IMR-90 (cell line): ENCODE measurements at regions not wholly inside any gene's neighbourhood (a gene's known extent, or its start where the extent isn't known, plus 50 kb on each side); places are given as distances from the start of the nearest gene placed in this dataset.

Experiments used
- ATAC-seq: fragments of 200-7000 bp; cut with Tn5 transposase; 2 replicates; pipeline ENCODE4 v1.9.1; 2020; ENCODE audit warnings: low read depth, mild to moderate bottlenecking, moderate library complexity
- BruUV-seq: library from RNA; stranded (reverse); fragments of 400-500 nt; replicated peaks from 2 replicates; lab custom pipeline; 2021; lab: Mats Ljungman, UMichigan
- CTCF ChIA-PET: fragments of 300-600 bp; formaldehyde crosslinking; extraction: SDS; loops from one replicate; lab custom pipeline; 2021; ENCODE audit warnings: antibody characterized with exemption; lab: Yijun Ruan, JAX
- POLR2A ChIA-PET: fragments of 300-600 bp; sonication (Branson Sonifier 250); formaldehyde crosslinking; loops from one replicate; lab custom pipeline; 2022; ENCODE audit warnings: antibody characterized with exemption; ENCODE audit not compliant: unreplicated experiment; lab: Charles Lee
- DNase-seq: peaks from one replicate; pipeline ENCODE4 v3.0.0; 2013
- H2AFZ ChIP-seq: replicated peaks from 2 replicates; pipeline ENCODE3; 2013; ENCODE audit warnings: low read length, mild to moderate bottlenecking; ENCODE audit not compliant: poor library complexity
- H2AK5ac ChIP-seq: 2 replicates; pipeline ENCODE4 v1.6.1; 2013; ENCODE audit warnings: low read depth, low read length, inconsistent platforms
- H2AK9ac ChIP-seq: replicated peaks from 2 replicates; pipeline ENCODE3; 2013; ENCODE audit warnings: mild to moderate bottlenecking, low read depth, low read length, moderate library complexity; ENCODE audit not compliant: poor library complexity
- H2BK120ac ChIP-seq: 2 replicates; pipeline ENCODE4 v1.6.1; 2013; ENCODE audit warnings: low read depth, low read length, inconsistent platforms
- H2BK15ac ChIP-seq: 3 replicates; pipeline ENCODE4 v1.6.1; 2013; ENCODE audit warnings: low read depth, low read length, inconsistent platforms
- H2BK20ac ChIP-seq: 2 replicates; pipeline ENCODE4 v1.6.1; 2013; ENCODE audit warnings: low read depth, mild to moderate bottlenecking, inconsistent platforms, low read length, moderate library complexity
- H2BK5ac ChIP-seq: 2 replicates; pipeline ENCODE4 v1.6.1; 2013; ENCODE audit warnings: mild to moderate bottlenecking, low read depth, low read length, inconsistent platforms; ENCODE audit not compliant: poor library complexity, severe bottlenecking
- H3K14ac ChIP-seq: replicated peaks from 2 replicates; pipeline ENCODE4 v1.6.1; 2013; ENCODE audit warnings: low read depth, low read length, inconsistent platforms
- H3K18ac ChIP-seq: 2 replicates; pipeline ENCODE4 v1.6.1; 2013; ENCODE audit warnings: low read depth, low read length, control low read depth
- H3K23ac ChIP-seq: 2 replicates; pipeline ENCODE4 v1.6.1; 2013; ENCODE audit warnings: low read depth, low read length, inconsistent platforms
- H3K27ac ChIP-seq: 2 replicates; pipeline ENCODE4 v1.5.1; 2013; ENCODE audit warnings: mild to moderate bottlenecking, control low read depth, low read length; ENCODE audit not compliant: insufficient read depth
- H3K27me3 ChIP-seq: 2 replicates; pipeline ENCODE4 v1.6.1; 2013; ENCODE audit warnings: low read length; ENCODE audit not compliant: control insufficient read depth, insufficient read depth
- H3K36me3 ChIP-seq: 2 replicates; pipeline ENCODE4 v1.6.1; 2013; ENCODE audit warnings: low read length, mixed read lengths; ENCODE audit not compliant: control insufficient read depth, insufficient read depth
- H3K4ac ChIP-seq: 2 replicates; pipeline ENCODE4 v1.6.1; 2013; ENCODE audit warnings: low read depth, low read length, inconsistent platforms
- H3K4me1 ChIP-seq: 2 replicates; pipeline ENCODE4 v1.6.1; 2013; ENCODE audit warnings: low read length, mixed read lengths; ENCODE audit not compliant: control insufficient read depth, insufficient read depth
- H3K4me2 ChIP-seq: 2 replicates; pipeline ENCODE4 v1.6.1; 2013; ENCODE audit warnings: low read depth, mild to moderate bottlenecking, control low read depth, low read length, moderate library complexity
- H3K4me3 ChIP-seq: 2 replicates; pipeline ENCODE4 v1.5.1; 2013; ENCODE audit warnings: low read depth, mild to moderate bottlenecking, control low read depth, low read length, moderate library complexity; ENCODE audit not compliant: insufficient read depth
- H3K56ac ChIP-seq: 2 replicates; pipeline ENCODE4 v1.6.1; 2013; ENCODE audit warnings: low read length, inconsistent platforms; ENCODE audit not compliant: insufficient read depth; ENCODE audit errors: extremely low read depth
- H3K79me1 ChIP-seq, 2 experiments: 2 replicates each; pipeline ENCODE4 v1.6.1; 2013; ENCODE audit warnings: low read length in 2 of 2, inconsistent platforms in 1 of 2, low read depth in 1 of 2
- H3K9ac ChIP-seq: 2 replicates; pipeline ENCODE4 v1.6.1; 2013; ENCODE audit warnings: low read depth, low read length, control low read depth
- H3K9me1 ChIP-seq: 2 replicates; pipeline ENCODE4 v1.6.1; 2013; ENCODE audit warnings: low read length, inconsistent platforms; ENCODE audit not compliant: insufficient read depth
- H3K9me3 ChIP-seq: 2 replicates; pipeline ENCODE4 v1.6.1; 2013; ENCODE audit warnings: low read length; ENCODE audit not compliant: control insufficient read depth, insufficient read depth
- H4K20me1 ChIP-seq: 2 replicates; pipeline ENCODE4 v1.6.1; 2013; ENCODE audit warnings: low read length, inconsistent platforms; ENCODE audit not compliant: insufficient read depth
- H4K5ac ChIP-seq: 2 replicates; pipeline ENCODE4 v1.6.1; 2013; ENCODE audit warnings: mild to moderate bottlenecking, low read depth, low read length, control low read depth
- H4K8ac ChIP-seq, 2 experiments: 2 replicates each; pipeline ENCODE4 v1.6.1; 2013; ENCODE audit warnings: low read depth in 2 of 2, low read length in 2 of 2, control low read depth in 1 of 2, inconsistent platforms in 1 of 2
- H4K91ac ChIP-seq: 2 replicates; pipeline ENCODE4 v1.6.1; 2013; ENCODE audit warnings: low read depth, low read length, inconsistent platforms; ENCODE audit not compliant: insufficient read depth
- MAFK ChIP-seq: IDR thresholded peaks from 2 replicates; pipeline ENCODE4 v1.6.1; 2012; ENCODE audit warnings: low read depth, low read length, improper control_type of control experiment
- MXI1 ChIP-seq: IDR thresholded peaks from 2 replicates; pipeline ENCODE4 v1.6.1; 2012; ENCODE audit warnings: low read depth, mild to moderate bottlenecking, low read length, moderate library complexity, borderline replicate concordance
- POLR2A ChIP-seq: IDR thresholded peaks from 2 replicates; pipeline ENCODE4 v1.6.1; 2012; ENCODE audit warnings: mild to moderate bottlenecking, low read depth, low read length
- RFX5 ChIP-seq: IDR thresholded peaks from 2 replicates; pipeline ENCODE4 v1.8.0; 2012; ENCODE audit warnings: low read depth, mild to moderate bottlenecking, low read length, moderate library complexity
- WGBS, 2 experiments: methylation state at CpG; one replicate each; pipeline versions ENCODE4 v1.1.5 to v1.1.7; 2013; ENCODE audit warnings: missing lambda C conversion rate in 2 of 2; ENCODE audit not compliant: insufficient read length in 1 of 2; ENCODE audit errors: extremely low coverage in 2 of 2; 5-methylcytosine and 5-hydroxymethylcytosine counted together
- dilution Hi-C: fragments of 300-500 bp; cut with HindIII; formaldehyde crosslinking; loops from one replicate; pipeline ENCODE4 v1.14.3; 2018; ENCODE audit warnings: low sequenced_read_pairs; ENCODE audit not compliant: unreplicated experiment
- in situ Hi-C: fragments of 300-500 bp; cut with MboI; formaldehyde crosslinking; loops from 3 replicates; pipeline ENCODE4 v1.14.3; 2019; ENCODE audit warnings: low sequenced_read_pairs, inconsistent platforms, mixed read lengths
- intact Hi-C: fragments of 100-400 bp; cut with micrococcal nuclease; formaldehyde crosslinking; loops from 2 replicates; pipeline ENCODE4 v1.10.0; 2022

GRCh38 chr6:48183811-48184605, 73.0 kb upstream of the PTCHD4 start:
- dilution Hi-C loops: no loop called here
- Histone ChIP-seq H2AK9ac (no peak overlapping the region), H2BK20ac (no peak overlapping the region), H3K27ac (no peak overlapping the region), H3K18ac (no peak overlapping the region), H2AFZ (no peak overlapping the region), H3K4ac (no peak overlapping the region), H3K9ac (no peak overlapping the region), H4K8ac (no peak overlapping the region), H4K91ac (no peak overlapping the region), H2BK5ac (no peak overlapping the region), H2BK15ac (no peak overlapping the region), H3K79me1 (no peaks in the 10 kb centered on the region), H4K5ac (no peak overlapping the region), H3K4me2 (no peak overlapping the region), H3K14ac (no peak overlapping the region), H2BK120ac (no peak overlapping the region), H3K56ac (no peak overlapping the region), H4K20me1 (no peaks in the 10 kb centered on the region), H3K23ac (no peak overlapping the region), H3K4me3 (no peak overlapping the region), H3K27me3 (no peaks in the 10 kb centered on the region), H3K36me3 (no peaks in the 10 kb centered on the region), H3K9me1 (no peaks in the 10 kb centered on the region), H3K4me1 (no peaks in the 10 kb centered on the region), H3K9me3 (no peaks in the 10 kb centered on the region), H2AK5ac (no peak overlapping the region)
- peak; percentile 21; the same call in 1 of the 2 replicates for ATAC-seq
- no TSS peak for BruUV-seq
- no peak for DNase-seq
- 17% methylated on average over 1 of the region's 4 CpGs; no CpG with 5 or more reads in 1 of the 2 experiments for WGBS, 2 experiments
- intact Hi-C loops: no loop called here
- CTCF ChIA-PET: interaction anchor here (1.0 kb wide), 1 partner anchor 12 kb away, joined by 3 read pairs; no protein-coding TSS in a partner anchor
- POLR2A ChIA-PET: no interaction called here
- in situ Hi-C loops: no loop called here
- TF ChIP-seq MXI1 (no peak), POLR2A (no peak), RFX5 (no peak), MAFK (no peak)
